Endothelial cell of umbilical vein (primary cell): ENCODE measurements at regions not wholly inside any gene's neighbourhood (a gene's known extent, or its start where the extent isn't known, plus 50 kb on each side); places are given as distances from the start of the nearest gene placed in this dataset.

Experiments used
- EZH2 ChIP-seq: IDR thresholded peaks from 2 replicates; pipeline ENCODE4 v1.6.1; 2012; ENCODE audit warnings: borderline replicate concordance, low read depth, mild to moderate bottlenecking, moderate library complexity, low read length, inconsistent platforms; ENCODE audit not compliant: severe bottlenecking
- GATA2 ChIP-seq: IDR thresholded peaks from 2 replicates; pipeline ENCODE4 v1.7.0; 2011; ENCODE audit warnings: low read depth, mild to moderate bottlenecking, moderate library complexity, mixed read lengths, low read length; ENCODE audit not compliant: insufficient read length, insufficient read depth
- MYC ChIP-seq: IDR thresholded peaks from one replicate; pipeline ENCODE4 v1.6.1; 2011; ENCODE audit warnings: mild to moderate bottlenecking, low read depth, low read length
- POLR2A ChIP-seq: IDR thresholded peaks from 2 replicates; pipeline ENCODE4 v1.6.1; 2012; ENCODE audit warnings: low read depth, mild to moderate bottlenecking, control low read depth, low read length
- POLR2AphosphoS5 ChIP-seq: IDR thresholded peaks from 2 replicates; pipeline ENCODE4 v1.6.1; 2012; ENCODE audit warnings: low read depth, mild to moderate bottlenecking, control low read depth, low read length, moderate library complexity; ENCODE audit not compliant: insufficient read depth
- TF ChIP-seq, protein P1 (sequence below), 2 donors: IDR thresholded peaks; 1 replicate in 1 of 2; 2 replicates in 1 of 2; pipeline ENCODE4 v1.5.1; 2011; ENCODE audit warnings: low read length in 2 of 2, mild to moderate bottlenecking in 2 of 2, moderate library complexity in 2 of 2, control low read depth in 1 of 2, inconsistent platforms in 1 of 2, low read depth in 1 of 2; ENCODE audit not compliant: insufficient read depth in 1 of 2; ENCODE audit errors: extremely low read depth in 1 of 2
- TF ChIP-seq, protein P2 (sequence below): IDR thresholded peaks from 2 replicates; pipeline ENCODE4 v1.6.1; 2011; ENCODE audit not compliant: insufficient read depth, insufficient read length

DNA sequence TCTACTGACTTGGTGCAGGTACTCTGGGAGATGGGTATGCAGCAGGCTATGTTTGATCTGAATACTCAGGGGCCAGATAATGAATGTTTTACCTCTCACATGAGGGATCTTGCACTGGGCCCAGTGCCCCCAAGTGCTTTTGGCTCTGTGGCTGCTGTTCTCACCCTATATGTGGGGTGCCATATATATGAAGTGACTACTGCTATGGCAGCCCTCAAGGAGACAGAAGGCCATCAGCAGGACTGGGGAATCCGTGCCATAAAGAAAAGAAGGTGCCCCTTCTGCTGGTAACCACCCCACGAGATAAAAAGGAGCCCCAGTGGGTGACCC lies 302.1 kb downstream of the ZPLD1 start:
- TF ChIP-seq POLR2A (no peak), EZH2 (no peak), MYC (no peak), POLR2AphosphoS5 (no peak), GATA2 (no peak)
- TF ChIP-seq, protein P1, sequence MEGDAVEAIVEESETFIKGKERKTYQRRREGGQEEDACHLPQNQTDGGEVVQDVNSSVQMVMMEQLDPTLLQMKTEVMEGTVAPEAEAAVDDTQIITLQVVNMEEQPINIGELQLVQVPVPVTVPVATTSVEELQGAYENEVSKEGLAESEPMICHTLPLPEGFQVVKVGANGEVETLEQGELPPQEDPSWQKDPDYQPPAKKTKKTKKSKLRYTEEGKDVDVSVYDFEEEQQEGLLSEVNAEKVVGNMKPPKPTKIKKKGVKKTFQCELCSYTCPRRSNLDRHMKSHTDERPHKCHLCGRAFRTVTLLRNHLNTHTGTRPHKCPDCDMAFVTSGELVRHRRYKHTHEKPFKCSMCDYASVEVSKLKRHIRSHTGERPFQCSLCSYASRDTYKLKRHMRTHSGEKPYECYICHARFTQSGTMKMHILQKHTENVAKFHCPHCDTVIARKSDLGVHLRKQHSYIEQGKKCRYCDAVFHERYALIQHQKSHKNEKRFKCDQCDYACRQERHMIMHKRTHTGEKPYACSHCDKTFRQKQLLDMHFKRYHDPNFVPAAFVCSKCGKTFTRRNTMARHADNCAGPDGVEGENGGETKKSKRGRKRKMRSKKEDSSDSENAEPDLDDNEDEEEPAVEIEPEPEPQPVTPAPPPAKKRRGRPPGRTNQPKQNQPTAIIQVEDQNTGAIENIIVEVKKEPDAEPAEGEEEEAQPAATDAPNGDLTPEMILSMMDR (IDR thresholded peaks at IDR 0.05; ENCODE audit: extremely low read depth in 1 of 2, insufficient read depth in 1 of 2, low read depth in 1 of 2, low read length in 2 of 2), result no peak
- TF ChIP-seq, protein P2, sequence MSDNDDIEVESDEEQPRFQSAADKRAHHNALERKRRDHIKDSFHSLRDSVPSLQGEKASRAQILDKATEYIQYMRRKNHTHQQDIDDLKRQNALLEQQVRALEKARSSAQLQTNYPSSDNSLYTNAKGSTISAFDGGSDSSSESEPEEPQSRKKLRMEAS, result no peak
